Endothelial cell of umbilical vein (primary cell): ENCODE measurements at regions not wholly inside any gene's neighbourhood (a gene's known extent, or its start where the extent isn't known, plus 50 kb on each side); places are given as distances from the start of the nearest gene placed in this dataset.

ENCODE experiments used
- BruUV-seq: library from RNA; stranded (reverse); fragments of 400-500 nt; replicated peaks from 2 replicates; lab custom pipeline; 2021; lab: Mats Ljungman, UMichigan
- CTCF ChIA-PET: fragments of 300-600, 350-600 bp; sonication (Branson Sonifier 250); formaldehyde crosslinking; loops from one replicate; lab custom pipeline; 2021; ENCODE audit warnings: antibody characterized with exemption, inconsistent platforms; lab: Charles Lee
- POLR2A ChIA-PET: fragments of 300-600, 350-600 bp; sonication (Branson Sonifier 250); formaldehyde crosslinking; loops from one replicate; lab custom pipeline; 2021; ENCODE audit warnings: antibody characterized with exemption, inconsistent platforms; lab: Charles Lee
- DNase-seq: peaks from one replicate; pipeline ENCODE4 v3.0.0-alpha.2; 2011; ENCODE audit warnings: low read depth, low spot score
- FAIRE-seq: peaks from 2 replicates; lab custom pipeline; 2011; peaks lifted over from hg19 to GRCh38; lab: Jason Lieb, UNC
- H2AFZ ChIP-seq: 2 replicates; pipeline ENCODE4 v1.6.0; 2012; ENCODE audit warnings: low read depth, low read length, control low read depth, inconsistent platforms
- H3K27ac ChIP-seq: 2 replicates; pipeline ENCODE4 v1.5.1; 2011; ENCODE audit warnings: low read depth, mild to moderate bottlenecking, control low read depth, low read length, moderate library complexity; ENCODE audit not compliant: insufficient read depth
- H3K27me3 ChIP-seq, 2 experiments: 2 replicates each; pipeline versions ENCODE4 v1.6.0 to v1.6.1; 2011; ENCODE audit warnings: low read length in 2 of 2, mixed read lengths in 1 of 2; ENCODE audit not compliant: control insufficient read depth in 2 of 2, insufficient read depth in 2 of 2
- H3K36me3 ChIP-seq, 2 experiments: 2 replicates in 1 of 2; 3 replicates in 1 of 2; pipeline ENCODE4 v1.5.1; 2011; ENCODE audit warnings: low read length in 2 of 2, mild to moderate bottlenecking in 1 of 2, moderate library complexity in 1 of 2; ENCODE audit not compliant: control insufficient read depth in 2 of 2, insufficient read depth in 2 of 2; ENCODE audit errors: extremely low read depth in 1 of 2
- H3K4me1 ChIP-seq: 3 replicates; pipeline ENCODE4 v1.5.1; 2011; ENCODE audit warnings: mild to moderate bottlenecking, low read length; ENCODE audit not compliant: control insufficient read depth, insufficient read depth; ENCODE audit errors: extremely low read depth
- H3K4me2 ChIP-seq: 2 replicates; pipeline ENCODE4 v1.6.1; 2011; ENCODE audit warnings: low read length, control low read depth, mixed read lengths; ENCODE audit not compliant: insufficient read depth
- H3K4me3 ChIP-seq, 3 experiments: fragments of 200-600 bp in 1 of 3; sonication (generic), shearing (Covaris generic) in 1 of 3; replicated peaks in 1 of 3; 2 replicates each; pipeline ENCODE4 v1.5.1; 2011 to 2016; ENCODE audit warnings: control low read depth in 3 of 3, low read length in 3 of 3, mild to moderate bottlenecking in 2 of 3, inconsistent platforms in 1 of 3, low read depth in 1 of 3, moderate library complexity in 1 of 3; ENCODE audit not compliant: insufficient read depth in 1 of 3
- H3K79me2 ChIP-seq: 2 replicates; pipeline ENCODE4 v1.6.0; 2012; ENCODE audit warnings: low read length, inconsistent platforms; ENCODE audit not compliant: control insufficient read depth, insufficient read depth
- H3K9ac ChIP-seq: replicated peaks from 2 replicates; pipeline ENCODE3; 2011; ENCODE audit warnings: low read length, control low read depth; ENCODE audit not compliant: insufficient read depth; ENCODE audit errors: extremely low read depth
- H3K9me1 ChIP-seq: replicated peaks from 3 replicates; pipeline ENCODE4 v1.6.0; 2011; ENCODE audit warnings: mild to moderate bottlenecking, low read length; ENCODE audit not compliant: control insufficient read depth, insufficient read depth; ENCODE audit errors: extremely low read depth
- H3K9me3 ChIP-seq: replicated peaks from 2 replicates; pipeline ENCODE4 v1.5.1; 2012; ENCODE audit warnings: low read length, inconsistent platforms; ENCODE audit not compliant: control insufficient read depth, insufficient read depth
- H4K20me1 ChIP-seq: replicated peaks from 2 replicates; pipeline ENCODE3; 2011; ENCODE audit warnings: mild to moderate bottlenecking, low read length; ENCODE audit not compliant: control insufficient read depth, insufficient read depth; ENCODE audit errors: extremely low read depth
- CTCF ChIP-seq, 2 donors: IDR thresholded peaks; 1 replicate in 1 of 2; 2 replicates in 1 of 2; pipeline ENCODE4 v1.5.1; 2011; ENCODE audit warnings: low read length in 2 of 2, mild to moderate bottlenecking in 2 of 2, moderate library complexity in 2 of 2, control low read depth in 1 of 2, inconsistent platforms in 1 of 2, low read depth in 1 of 2; ENCODE audit not compliant: insufficient read depth in 1 of 2; ENCODE audit errors: extremely low read depth in 1 of 2
- EZH2 ChIP-seq: IDR thresholded peaks from 2 replicates; pipeline ENCODE4 v1.6.1; 2012; ENCODE audit warnings: borderline replicate concordance, low read depth, mild to moderate bottlenecking, moderate library complexity, low read length, inconsistent platforms; ENCODE audit not compliant: severe bottlenecking
- FOS ChIP-seq: IDR thresholded peaks from 2 replicates; pipeline ENCODE4 v1.6.1; 2011; ENCODE audit warnings: mild to moderate bottlenecking, low read length, moderate library complexity, borderline replicate concordance; ENCODE audit not compliant: insufficient read depth
- GATA2 ChIP-seq: IDR thresholded peaks from 2 replicates; pipeline ENCODE4 v1.7.0; 2011; ENCODE audit warnings: low read depth, mild to moderate bottlenecking, moderate library complexity, mixed read lengths, low read length; ENCODE audit not compliant: insufficient read length, insufficient read depth
- JUN ChIP-seq: IDR thresholded peaks from 2 replicates; pipeline ENCODE4 v1.6.1; 2011; ENCODE audit warnings: borderline replicate concordance, low read depth; ENCODE audit not compliant: insufficient read length, insufficient read depth
- MAX ChIP-seq: IDR thresholded peaks from 2 replicates; pipeline ENCODE4 v1.6.1; 2011; ENCODE audit not compliant: insufficient read depth, insufficient read length
- MYC ChIP-seq: IDR thresholded peaks from one replicate; pipeline ENCODE4 v1.6.1; 2011; ENCODE audit warnings: mild to moderate bottlenecking, low read depth, low read length
- POLR2A ChIP-seq: IDR thresholded peaks from 2 replicates; pipeline ENCODE4 v1.6.1; 2012; ENCODE audit warnings: low read depth, mild to moderate bottlenecking, control low read depth, low read length
- POLR2AphosphoS5 ChIP-seq: IDR thresholded peaks from 2 replicates; pipeline ENCODE4 v1.6.1; 2012; ENCODE audit warnings: low read depth, mild to moderate bottlenecking, control low read depth, low read length, moderate library complexity; ENCODE audit not compliant: insufficient read depth
- dilution Hi-C: fragments of 300-500 bp; cut with MboI; formaldehyde crosslinking; loops from one replicate; pipeline ENCODE4 v1.15.0; 2019; ENCODE audit warnings: low sequenced_read_pairs; ENCODE audit not compliant: extremely low pct_ligation_motif_present
- intact Hi-C: fragments of 100-400 bp; cut with micrococcal nuclease; formaldehyde crosslinking; loops from one replicate; pipeline ENCODE4 v1.10.0; 2022

GRCh38 chr9:19650312-19650711 is 138.5 kb downstream of the SLC24A2 start:
- H3K4me2 ChIP-seq: no peak overlapping the region
- no peak overlapping the region for H2AFZ ChIP-seq
- H3K36me3 ChIP-seq: no peaks in the 10 kb centered on the region
- H3K9ac ChIP-seq: no peak overlapping the region
- FAIRE-seq (no peak), DNase-seq (no peak)
- no peaks in the 10 kb centered on the region for H3K9me1 ChIP-seq
- no peak overlapping the region for H3K27ac ChIP-seq
- peaks cover 0 to 3% of the 10 kb centered on the region in 2 experiments for H3K27me3 ChIP-seq
- no peaks in the 10 kb centered on the region for H3K9me3 ChIP-seq
- H3K4me1 ChIP-seq: no peaks in the 10 kb centered on the region
- H3K79me2 ChIP-seq: no peaks in the 10 kb centered on the region
- ChIA-PET CTCF (interaction anchor here (1.2 to 1.4 kb wide), 2 partner anchors 9 to 10 kb away, joined by 3 to 5 read pairs; no protein-coding TSS in a partner anchor), POLR2A (no interaction called here)
- H4K20me1 ChIP-seq: no peaks in the 10 kb centered on the region
- TF ChIP-seq MAX: no peak
- no peak overlapping the region for H3K4me3 ChIP-seq
- intact Hi-C loops: no loop called here
- BruUV-seq: no TSS peak
- dilution Hi-C loops: no loop called here

GRCh38 chr9:19649336-19650041 is 139.3 kb downstream of the SLC24A2 start:
- Histone ChIP-seq H3K79me2 (no peaks in the 10 kb centered on the region), H3K4me2 (no peak overlapping the region), H2AFZ (no peak overlapping the region), H4K20me1 (no peaks in the 10 kb centered on the region), H3K4me1 (no peaks in the 10 kb centered on the region), H3K36me3 (no peaks in the 10 kb centered on the region), H3K27ac (no peak overlapping the region), H3K4me3 (no peak overlapping the region), H3K9ac (no peak overlapping the region), H3K9me1 (no peaks in the 10 kb centered on the region), H3K27me3 (peaks cover 0 to 3% of the 10 kb centered on the region in 2 experiments), H3K9me3 (no peaks in the 10 kb centered on the region)
- FAIRE-seq (no peak), DNase-seq (no peak)
- TF ChIP-seq MYC (no peak), GATA2 (no peak), MAX (no peak), FOS (no peak), JUN (no peak), POLR2A (no peak), CTCF (IDR thresholded peaks at IDR 0.05; ENCODE audit: extremely low read depth in 1 of 2, insufficient read depth in 1 of 2, low read depth in 1 of 2, low read length in 2 of 2) (no peak), POLR2AphosphoS5 (no peak), EZH2 (no peak)
- BruUV-seq: no TSS peak
- dilution Hi-C loops: no loop called here
- POLR2A ChIA-PET: interaction anchor here (0.7 kb wide), 1 partner anchor 10 kb away, joined by 6 read pairs; no protein-coding TSS in a partner anchor
- CTCF ChIA-PET: interaction anchor here (1.1 kb wide), 1 partner anchor 10 kb away, joined by 4 read pairs; no protein-coding TSS in a partner anchor
- intact Hi-C loops: no loop called here
